ENCODE measurements at regions not wholly inside any gene's neighbourhood (a gene's known extent, or its start where the extent isn't known, plus 50 kb on each side); places are given as distances from the start of the nearest gene placed in this dataset.

GRCh38 chr4:62199291-62199810 is 999.2 kb downstream of the ADGRL3 start:
- no peak for TF ChIP-seq CTCF (IDR thresholded peaks at IDR 0.05)
- no peak for TF ChIP-seq POLR2A (IDR thresholded peaks at IDR 0.05)
